Liver (tissue), 8 donors: ENCODE measurements at regions not wholly inside any gene's neighbourhood (a gene's known extent, or its start where the extent isn't known, plus 50 kb on each side); places are given as distances from the start of the nearest gene placed in this dataset.

Source experiments
- DNase-seq: peaks from one replicate; pipeline ENCODE4 v3.0.0-alpha.2; 2017; ENCODE audit warnings: low spot score
- H3K27ac ChIP-seq, 2 donors: one replicate each; pipeline ENCODE4 v1.7.0; 2013; ENCODE audit warnings: inconsistent platforms in 2 of 2, low read length in 2 of 2, control low read depth in 1 of 2, low read depth in 1 of 2, mild to moderate bottlenecking in 1 of 2
- H3K27me3 ChIP-seq, 4 donors: one replicate each; pipeline versions ENCODE4 v1.6.1 to v1.7.0; 2013; ENCODE audit warnings: low read length in 3 of 4, inconsistent platforms in 1 of 4, mild to moderate bottlenecking in 1 of 4, moderate library complexity in 1 of 4; ENCODE audit not compliant: control insufficient read depth in 4 of 4, insufficient read depth in 4 of 4
- H3K36me3 ChIP-seq, 4 donors: one replicate each; pipeline versions ENCODE4 v1.6.1 to v1.7.0; 2013; ENCODE audit warnings: low read length in 3 of 4, mild to moderate bottlenecking in 3 of 4, low read depth in 1 of 4, moderate library complexity in 1 of 4; ENCODE audit not compliant: control insufficient read depth in 4 of 4, insufficient read depth in 3 of 4
- H3K4me1 ChIP-seq, 4 donors: one replicate each; pipeline versions ENCODE4 v1.6.1 to v1.7.0; 2013; ENCODE audit warnings: low read length in 3 of 4, mild to moderate bottlenecking in 3 of 4, moderate library complexity in 1 of 4; ENCODE audit not compliant: control insufficient read depth in 4 of 4, insufficient read depth in 4 of 4
- H3K4me3 ChIP-seq, 3 donors: one replicate each; pipeline versions ENCODE4 v1.6.1 to v1.7.0; 2013; ENCODE audit warnings: low read length in 3 of 3, control low read depth in 1 of 3, low read depth in 1 of 3, mild to moderate bottlenecking in 1 of 3
- H3K9ac ChIP-seq, 2 donors: one replicate each; pipeline ENCODE4 v1.7.0; 2013; ENCODE audit warnings: low read length in 2 of 2, mild to moderate bottlenecking in 2 of 2, moderate library complexity in 2 of 2, control low read depth in 1 of 2, low read depth in 1 of 2
- H3K9me3 ChIP-seq, 4 donors: one replicate each; pipeline versions ENCODE4 v1.6.1 to v1.7.0; 2013; ENCODE audit warnings: low read length in 3 of 4; ENCODE audit not compliant: control insufficient read depth in 4 of 4
- ATF3 ChIP-seq: IDR thresholded peaks from 2 replicates; pipeline ENCODE4 v1.6.1; 2016; ENCODE audit warnings: antibody characterized with exemption
- CTCF ChIP-seq: fragments of 150-350 bp; IDR thresholded peaks from 2 replicates; pipeline ENCODE4 v1.5.1; 2017; ENCODE audit warnings: improper control_type of control experiment, low read depth, low read length; ENCODE audit not compliant: missing input control
- EGR1 ChIP-seq, 2 donors: IDR thresholded peaks; 2 replicates each; pipeline ENCODE4 v1.6.1; 2016 to 2018; ENCODE audit warnings: antibody characterized with exemption in 2 of 2, low read depth in 2 of 2
- FOXA1 ChIP-seq: IDR thresholded peaks from 2 replicates; pipeline ENCODE4 v1.6.1; 2016; ENCODE audit warnings: antibody characterized with exemption
- FOXA2 ChIP-seq: IDR thresholded peaks from 2 replicates; pipeline ENCODE4 v1.6.1; 2016; ENCODE audit warnings: antibody characterized with exemption
- GABPA ChIP-seq, 2 donors: IDR thresholded peaks in 1 of 2; conservative IDR thresholded peaks in 1 of 2; 2 replicates each; pipeline ENCODE4 v1.6.1; 2016; ENCODE audit warnings: antibody characterized with exemption in 2 of 2, mild to moderate bottlenecking in 1 of 2, moderate library complexity in 1 of 2
- HNF4A ChIP-seq, 2 donors: conservative IDR thresholded peaks; 2 replicates each; pipeline ENCODE4 v1.6.1; 2016; ENCODE audit warnings: antibody characterized with exemption in 2 of 2, mild to moderate bottlenecking in 2 of 2
- HNF4G ChIP-seq: IDR thresholded peaks from 2 replicates; pipeline ENCODE4 v1.6.1; 2016; ENCODE audit warnings: antibody characterized with exemption
- JUND ChIP-seq, 2 donors: IDR thresholded peaks; 2 replicates each; pipeline ENCODE4 v1.6.1; 2016; ENCODE audit warnings: antibody characterized with exemption in 2 of 2
- MAX ChIP-seq: IDR thresholded peaks from 2 replicates; pipeline ENCODE4 v1.6.1; 2016; ENCODE audit warnings: antibody characterized with exemption
- NR2F2 ChIP-seq: IDR thresholded peaks from 2 replicates; pipeline ENCODE4 v1.6.1; 2016; ENCODE audit warnings: antibody characterized with exemption
- RAD21 ChIP-seq, 2 donors: IDR thresholded peaks; 2 replicates each; pipeline ENCODE4 v1.6.1; 2016; ENCODE audit warnings: antibody characterized with exemption in 2 of 2, mild to moderate bottlenecking in 2 of 2
- REST ChIP-seq: IDR thresholded peaks from 2 replicates; pipeline ENCODE4 v1.6.1; 2016; ENCODE audit warnings: antibody characterized with exemption, mild to moderate bottlenecking
- RXRA ChIP-seq, 2 donors: IDR thresholded peaks; 2 replicates each; pipeline ENCODE4 v1.6.1; 2017 to 2018; ENCODE audit warnings: antibody characterized with exemption in 2 of 2, mild to moderate bottlenecking in 1 of 2
- SP1 ChIP-seq: IDR thresholded peaks from 2 replicates; pipeline ENCODE4 v1.6.1; 2018; ENCODE audit warnings: antibody characterized with exemption, mild to moderate bottlenecking
- TAF1 ChIP-seq: conservative IDR thresholded peaks from 2 replicates; pipeline ENCODE4 v1.6.1; 2016; ENCODE audit warnings: antibody characterized with exemption, mild to moderate bottlenecking
- YY1 ChIP-seq: IDR thresholded peaks from 2 replicates; pipeline ENCODE4 v1.6.1; 2016; ENCODE audit warnings: antibody characterized with exemption, mild to moderate bottlenecking
- ZBTB33 ChIP-seq: IDR thresholded peaks from 2 replicates; pipeline ENCODE4 v1.6.1; 2016; ENCODE audit warnings: antibody characterized with exemption
- WGBS: extraction: QIAGEN DNeasy Blood & Tissue Kit; methylation state at CpG from one replicate; pipeline ENCODE4 v1.1.7; 2013; 5-methylcytosine and 5-hydroxymethylcytosine counted together
- donor health status: healthy.
- donor health status: healthy.
- donor health status: healthy.
- donor health status: healthy.
- donor health status: healthy.

GRCh38 chr4:184911310-184911709 lies 85.5 kb upstream of the ACSL1 start:
- Histone ChIP-seq H3K27ac (no peak overlapping the region), H3K36me3 (no peaks in the 10 kb centered on the region), H3K9me3 (peaks cover 2 to 9% (median 4%) of the 10 kb centered on the region in 4 donors), H3K27me3 (no peaks in the 10 kb centered on the region), H3K4me1 (peaks cover 0 to 5% (median 4%) of the 10 kb centered on the region in 4 donors), H3K9ac (no peak overlapping the region), H3K4me3 (no peak overlapping the region)
- TF ChIP-seq ATF3: peak; percentile 55
- TF ChIP-seq FOXA2: no peak
- no peak for TF ChIP-seq EGR1 (IDR thresholded peaks at IDR 0.05; ENCODE audit: low read depth in 2 of 2)
- TF ChIP-seq JUND (IDR thresholded peaks at IDR 0.05): peak; percentile 27 to 45
- TF ChIP-seq REST: no peak
- no peak for TF ChIP-seq HNF4A (conservative IDR thresholded peaks at IDR 0.05)
- no peak for TF ChIP-seq YY1
- WGBS: 72% methylated on average over 3 of the region's 3 CpGs
- DNase-seq: no peak

- no peak for TF ChIP-seq FOXA1
- TF ChIP-seq ZBTB33: no peak
- TF ChIP-seq GABPA (IDR thresholded peaks at IDR 0.05 in 1 of 2, conservative IDR thresholded peaks at IDR 0.05 in 1 of 2): no peak
- TF ChIP-seq RAD21 (IDR thresholded peaks at IDR 0.05): peak in 1 of 2 donors; percentile 10
- no peak for TF ChIP-seq ATF3
- no peak for TF ChIP-seq NR2F2
- TF ChIP-seq HNF4G: no peak
- no peak for TF ChIP-seq YY1
- TF ChIP-seq FOXA2: no peak
- no peak for TF ChIP-seq EGR1 (IDR thresholded peaks at IDR 0.05; ENCODE audit: low read depth in 2 of 2)
- no peak for TF ChIP-seq MAX
- TF ChIP-seq REST: no peak
- no peak for TF ChIP-seq TAF1
- peak; percentile 8 for TF ChIP-seq SP1
- peak; percentile 41 to 52 for TF ChIP-seq HNF4A (conservative IDR thresholded peaks at IDR 0.05)
- TF ChIP-seq RXRA (IDR thresholded peaks at IDR 0.05): peak; percentile 80 to 82
- TF ChIP-seq JUND (IDR thresholded peaks at IDR 0.05): no peak
- TF ChIP-seq CTCF: no peak
- no peak overlapping the region for H3K27ac ChIP-seq
- H3K36me3 ChIP-seq: no peaks in the 10 kb centered on the region
- H3K9me3 ChIP-seq: peaks cover 2 to 9% (median 4%) of the 10 kb centered on the region in 4 donors
- peaks cover 0 to 5% (median 2%) of the 10 kb centered on the region in 4 donors for H3K4me1 ChIP-seq
- H3K4me3 ChIP-seq: no peak overlapping the region
- H3K27me3 ChIP-seq: no peaks in the 10 kb centered on the region
- no peak overlapping the region for H3K9ac ChIP-seq
- WGBS: 37% methylated on average over 1 of the region's 1 CpG
- no peak for DNase-seq
Observed at GRCh38 chr4:184913356-184914143, 87.8 kb upstream of the ACSL1 start.
